Transverse colon (tissue), 4 donors: ENCODE measurements at regions not wholly inside any gene's neighbourhood (a gene's known extent, or its start where the extent isn't known, plus 50 kb on each side); places are given as distances from the start of the nearest gene placed in this dataset.
"Not testable (repeated sequence)": the region's sequence is repeated elsewhere in the genome, so short reads cannot be mapped to it uniquely, and the experiment has no call there.

Experiments used
- DNase-seq: peaks from one replicate; pipeline ENCODE4 v3.0.0-alpha.2; 2019
- H3K27ac ChIP-seq, 4 donors: fragments of 200-600 bp; sonication (generic); 2 replicates each; pipeline ENCODE4 v1.5.1; 2016 to 2018; ENCODE audit warnings: inconsistent platforms in 4 of 4
- H3K27me3 ChIP-seq: fragments of 200-600 bp; sonication (generic); 2 replicates; pipeline ENCODE4 v1.5.1; 2017; ENCODE audit warnings: inconsistent platforms
- H3K36me3 ChIP-seq, 4 donors: fragments of 200-600 bp; sonication (generic); 2 replicates each; pipeline ENCODE4 v1.5.1; 2017 to 2019; ENCODE audit warnings: inconsistent platforms in 4 of 4
- H3K4me1 ChIP-seq, 4 donors: fragments of 200-600 bp; sonication (generic); 2 replicates each; pipeline ENCODE4 v1.5.1; 2017 to 2020; ENCODE audit warnings: inconsistent platforms in 4 of 4
- H3K4me3 ChIP-seq, 4 donors: fragments of 200-600 bp; sonication (generic); 1 replicate in 1 of 4; 2 replicates in 3 of 4; pipeline versions ENCODE4 v1.5.1 to v1.6.1; 2017 to 2019; ENCODE audit warnings: inconsistent platforms in 4 of 4
- H3K9me3 ChIP-seq, 2 donors: fragments of 200-600 bp; sonication (generic); 2 replicates each; pipeline ENCODE4 v1.5.1; 2017 to 2019; ENCODE audit warnings: inconsistent platforms in 2 of 2
- EP300 ChIP-seq: sonication (generic); formaldehyde crosslinking; IDR thresholded peaks from one replicate; pipeline ENCODE4 v1.6.1; 2017; ENCODE audit warnings: antibody characterized with exemption, low read depth
- POLR2A ChIP-seq: fragments of 450-650 bp; IDR thresholded peaks from one replicate; pipeline ENCODE4 v1.6.1; 2016; ENCODE audit warnings: antibody characterized with exemption, mild to moderate bottlenecking, moderate library complexity
- POLR2AphosphoS5 ChIP-seq, 3 donors: sonication (generic); formaldehyde crosslinking; IDR thresholded peaks; one replicate each; pipeline ENCODE4 v1.6.1; 2016; ENCODE audit warnings: antibody characterized with exemption in 3 of 3
- WGBS, 2 donors: methylation state at CpG; one replicate each; pipeline ENCODE4 v1.1.5; 2018; ENCODE audit warnings: low coverage in 1 of 2; 5-methylcytosine and 5-hydroxymethylcytosine counted together
- in situ Hi-C, 4 donors: fragments of 200-750 bp; cut with MboI; loops; one replicate each; pipeline versions ENCODE4 v1.15.0 to v1.15.1; 2017; ENCODE audit warnings: low sequenced_read_pairs in 3 of 4, low pct_ligation_motif_present in 1 of 4, low pct_unique_long_range_greater_than_20kb in 1 of 4
- intact Hi-C: fragments of 100-400 bp; cut with DNase I; formaldehyde crosslinking; loops from one replicate; pipeline ENCODE4 v1.15.1; 2023; ENCODE audit warnings: low total_unique reads
- TF ChIP-seq, protein P1 (sequence below), 5 experiments: fragments of 200-600 bp in 3 of 5; fragments of 450-650 bp in 2 of 5; sonication (generic) in 3 of 5; IDR thresholded peaks; 1 replicate in 2 of 5; 2 replicates in 3 of 5; pipeline ENCODE4 v1.5.1; 2016 to 2017; ENCODE audit warnings: antibody characterized with exemption in 5 of 5, inconsistent platforms in 3 of 5, mild to moderate bottlenecking in 2 of 5, moderate library complexity in 1 of 5

GRCh38 chr14:38363217-38363616 lies 107.3 kb upstream of the CLEC14A start:
- H3K27me3 ChIP-seq = no peaks in the 10 kb centered on the region
- 76 to 80% methylated on average over 1 to 6 of the region's 6 CpGs for WGBS, 2 donors
- no peaks in the 10 kb centered on the region for H3K9me3 ChIP-seq
- H3K36me3 ChIP-seq = no peaks in the 10 kb centered on the region
- intact Hi-C loops = no loop called here
- in situ Hi-C loops = no loop called here
- no peak overlapping the region for H3K4me3 ChIP-seq
- no peak overlapping the region for H3K27ac ChIP-seq
- TF ChIP-seq POLR2AphosphoS5 (IDR thresholded peaks at IDR 0.05) (no peak), EP300 (no peak), POLR2A (no peak)
- TF ChIP-seq, protein P1, sequence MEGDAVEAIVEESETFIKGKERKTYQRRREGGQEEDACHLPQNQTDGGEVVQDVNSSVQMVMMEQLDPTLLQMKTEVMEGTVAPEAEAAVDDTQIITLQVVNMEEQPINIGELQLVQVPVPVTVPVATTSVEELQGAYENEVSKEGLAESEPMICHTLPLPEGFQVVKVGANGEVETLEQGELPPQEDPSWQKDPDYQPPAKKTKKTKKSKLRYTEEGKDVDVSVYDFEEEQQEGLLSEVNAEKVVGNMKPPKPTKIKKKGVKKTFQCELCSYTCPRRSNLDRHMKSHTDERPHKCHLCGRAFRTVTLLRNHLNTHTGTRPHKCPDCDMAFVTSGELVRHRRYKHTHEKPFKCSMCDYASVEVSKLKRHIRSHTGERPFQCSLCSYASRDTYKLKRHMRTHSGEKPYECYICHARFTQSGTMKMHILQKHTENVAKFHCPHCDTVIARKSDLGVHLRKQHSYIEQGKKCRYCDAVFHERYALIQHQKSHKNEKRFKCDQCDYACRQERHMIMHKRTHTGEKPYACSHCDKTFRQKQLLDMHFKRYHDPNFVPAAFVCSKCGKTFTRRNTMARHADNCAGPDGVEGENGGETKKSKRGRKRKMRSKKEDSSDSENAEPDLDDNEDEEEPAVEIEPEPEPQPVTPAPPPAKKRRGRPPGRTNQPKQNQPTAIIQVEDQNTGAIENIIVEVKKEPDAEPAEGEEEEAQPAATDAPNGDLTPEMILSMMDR (IDR thresholded peaks at IDR 0.05) = no peak
- DNase-seq = no peak
- no peaks in the 10 kb centered on the region for H3K4me1 ChIP-seq

DNA sequence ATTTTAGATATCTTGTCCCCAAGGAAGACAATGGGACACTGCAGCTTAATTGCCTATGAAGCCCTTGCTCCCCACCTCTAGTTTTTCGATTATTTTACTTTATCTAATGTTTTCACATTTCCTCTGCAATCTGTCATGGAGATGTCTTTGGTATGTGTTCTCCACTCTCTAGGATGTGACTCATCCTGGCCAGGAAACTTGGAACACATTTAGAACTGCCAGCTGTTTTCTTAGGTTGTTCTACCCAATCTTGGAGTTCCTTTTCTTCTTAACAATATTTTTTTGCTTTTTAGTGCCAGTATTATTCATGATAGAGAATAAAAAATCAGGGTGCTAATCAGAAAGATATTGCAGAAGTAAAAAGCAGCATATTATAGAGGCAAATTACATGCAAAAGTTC lies 101.7 kb upstream of the CLEC14A start:
- TF ChIP-seq POLR2AphosphoS5 (IDR thresholded peaks at IDR 0.05) (no peak), POLR2A (no peak), EP300 (no peak)
- TF ChIP-seq, protein P1 (IDR thresholded peaks at IDR 0.05) = no peak
- WGBS, 2 donors = 45 to 50% methylated on average over 1 of the region's 1 CpG
- Histone ChIP-seq H3K27me3 (no peaks in the 10 kb centered on the region), H3K9me3 (no peaks in the 10 kb centered on the region), H3K4me3 (no peak overlapping the region), H3K27ac (no peak overlapping the region), H3K36me3 (no peaks in the 10 kb centered on the region), H3K4me1 (no peaks in the 10 kb centered on the region)
- intact Hi-C loops (no loop called here), in situ Hi-C loops (no loop called here)
- DNase-seq = no peak

DNA sequence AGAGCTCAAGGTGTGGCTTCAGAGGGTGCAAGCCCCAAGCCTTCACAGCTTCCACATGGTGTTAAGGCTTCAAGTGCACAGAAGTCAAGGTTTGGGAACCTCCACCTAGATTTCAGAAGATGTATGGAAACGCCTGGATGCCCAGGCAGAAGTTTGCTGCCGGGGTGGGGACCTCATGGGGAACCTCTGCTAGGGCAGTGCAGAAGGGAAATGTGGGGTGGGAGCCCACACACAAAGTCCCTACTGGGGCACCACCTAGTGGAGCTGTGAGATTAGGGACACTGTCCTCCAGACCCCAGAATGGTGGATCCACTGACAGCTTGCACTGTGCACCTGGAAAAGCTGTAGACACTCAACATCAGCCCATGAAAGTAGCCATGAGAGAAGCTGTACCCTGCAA lies 99.6 kb upstream of the CLEC14A start:
- intact Hi-C loops, H3K27ac ChIP-seq, H3K4me1 ChIP-seq, in situ Hi-C loops, H3K27me3 ChIP-seq, DNase-seq, H3K9me3 ChIP-seq, H3K36me3 ChIP-seq, H3K4me3 ChIP-seq: not testable (repeated sequence)
- 42% methylated on average over 2 of the region's 2 CpGs; no CpG with 5 or more reads in 1 of the 2 donors for WGBS, 2 donors

- intact Hi-C loops = no loop called here
- WGBS, 2 donors = 41 to 50% methylated on average over 1 of the region's 1 CpG
- no peak for DNase-seq
- Histone ChIP-seq H3K27ac (no peak overlapping the region), H3K36me3 (no peaks in the 10 kb centered on the region), H3K9me3 (no peaks in the 10 kb centered on the region), H3K4me1 (no peaks in the 10 kb centered on the region), H3K4me3 (no peak overlapping the region), H3K27me3 (no peaks in the 10 kb centered on the region)
- in situ Hi-C loops = no loop called here
- no peak for TF ChIP-seq POLR2A
- no peak for TF ChIP-seq EP300
- no peak for TF ChIP-seq POLR2AphosphoS5 (IDR thresholded peaks at IDR 0.05)
- TF ChIP-seq, protein P1 (IDR thresholded peaks at IDR 0.05) = no peak
These were observed 94.2 kb upstream of the CLEC14A start for GRCh38 chr14:38350102-38350501.

- no peaks in the 10 kb centered on the region for H3K9me3 ChIP-seq
- H3K27ac ChIP-seq = no peak overlapping the region
- no peaks in the 10 kb centered on the region for H3K4me1 ChIP-seq
- intact Hi-C loops = no loop called here
- in situ Hi-C loops = no loop called here
- no peaks in the 10 kb centered on the region for H3K36me3 ChIP-seq
- DNase-seq = no peak
- no peak for TF ChIP-seq EP300
- TF ChIP-seq POLR2AphosphoS5 (IDR thresholded peaks at IDR 0.05) = no peak
- no peak for TF ChIP-seq POLR2A
- TF ChIP-seq, protein P1 (IDR thresholded peaks at IDR 0.05) = no peak
- H3K27me3 ChIP-seq = no peaks in the 10 kb centered on the region
- H3K4me3 ChIP-seq = no peak overlapping the region
These were observed 86.9 kb upstream of the CLEC14A start for GRCh38 chr14:38342803-38343202.
